ENCODE measurements at regions not wholly inside any gene's neighbourhood (a gene's known extent, or its start where the extent isn't known, plus 50 kb on each side); places are given as distances from the start of the nearest gene placed in this dataset.

DNA sequence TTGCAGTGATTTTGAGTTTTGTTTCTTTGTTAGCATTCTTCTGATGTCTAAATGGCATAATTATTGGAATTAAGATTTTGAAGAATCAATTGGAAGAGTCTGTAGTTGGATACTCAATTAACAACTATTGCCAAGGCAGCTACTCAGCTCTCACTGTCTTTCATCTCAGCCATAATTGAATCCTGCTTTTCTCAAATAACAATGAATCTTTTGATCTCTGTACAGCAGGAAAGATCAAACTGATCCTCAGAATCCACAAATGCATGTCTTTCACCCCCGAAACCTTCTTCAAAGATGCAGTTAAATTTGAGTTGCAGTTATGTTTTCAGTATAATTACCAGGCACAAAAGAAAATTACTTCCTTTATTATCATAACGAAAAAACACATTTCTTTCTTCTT lies 86.2 kb downstream of the MAD2L1 start:
- no peak overlapping the region for H2AFZ ChIP-seq (ENCODE audit: low read depth, low read length)
- no peak overlapping the region for H3K4me3 ChIP-seq (ENCODE audit: low read length)
- H3K27me3 ChIP-seq (ENCODE audit: insufficient read depth, low read depth, low read length) = no peaks in the 10 kb centered on the region
- H4K20me1 ChIP-seq (ENCODE audit: insufficient read depth) = no peaks in the 10 kb centered on the region
- no peak overlapping the region for H3K9ac ChIP-seq (ENCODE audit: low read length)
- H3F3A ChIP-seq (ENCODE audit: insufficient read depth, low read length, poor library complexity, severe bottlenecking) = no peaks in the 10 kb centered on the region
- TF ChIP-seq POLR2AphosphoS5 (IDR thresholded peaks at IDR 0.05) (no peak), RAD21 (conservative IDR thresholded peaks at IDR 0.05) (no peak), REST (IDR thresholded peaks at IDR 0.05; ENCODE audit: borderline replicate concordance) (no peak), EP300 (conservative IDR thresholded peaks at IDR 0.05; ENCODE audit: poor library complexity, severe bottlenecking) (no peak), EZH2 (IDR thresholded peaks at IDR 0.05; ENCODE audit: borderline replicate concordance, insufficient read depth, low read length, poor library complexity, severe bottlenecking) (no peak), TAF1 (IDR thresholded peaks at IDR 0.05; ENCODE audit: low read depth) (no peak)
- TF ChIP-seq, protein P1, sequence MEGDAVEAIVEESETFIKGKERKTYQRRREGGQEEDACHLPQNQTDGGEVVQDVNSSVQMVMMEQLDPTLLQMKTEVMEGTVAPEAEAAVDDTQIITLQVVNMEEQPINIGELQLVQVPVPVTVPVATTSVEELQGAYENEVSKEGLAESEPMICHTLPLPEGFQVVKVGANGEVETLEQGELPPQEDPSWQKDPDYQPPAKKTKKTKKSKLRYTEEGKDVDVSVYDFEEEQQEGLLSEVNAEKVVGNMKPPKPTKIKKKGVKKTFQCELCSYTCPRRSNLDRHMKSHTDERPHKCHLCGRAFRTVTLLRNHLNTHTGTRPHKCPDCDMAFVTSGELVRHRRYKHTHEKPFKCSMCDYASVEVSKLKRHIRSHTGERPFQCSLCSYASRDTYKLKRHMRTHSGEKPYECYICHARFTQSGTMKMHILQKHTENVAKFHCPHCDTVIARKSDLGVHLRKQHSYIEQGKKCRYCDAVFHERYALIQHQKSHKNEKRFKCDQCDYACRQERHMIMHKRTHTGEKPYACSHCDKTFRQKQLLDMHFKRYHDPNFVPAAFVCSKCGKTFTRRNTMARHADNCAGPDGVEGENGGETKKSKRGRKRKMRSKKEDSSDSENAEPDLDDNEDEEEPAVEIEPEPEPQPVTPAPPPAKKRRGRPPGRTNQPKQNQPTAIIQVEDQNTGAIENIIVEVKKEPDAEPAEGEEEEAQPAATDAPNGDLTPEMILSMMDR (IDR thresholded peaks at IDR 0.05; ENCODE audit: poor library complexity, severe bottlenecking) = no peak
- no peaks in the 10 kb centered on the region for H3K36me3 ChIP-seq (ENCODE audit: insufficient read depth, low read length)
- no peak overlapping the region for H3K4me2 ChIP-seq (ENCODE audit: low read length)
- H3K79me2 ChIP-seq (replicated peaks; ENCODE audit: insufficient read depth, low read length) = no peaks in the 10 kb centered on the region
- H3K9me2 ChIP-seq (ENCODE audit: insufficient read depth, low read length) = no peaks in the 10 kb centered on the region
- H3K27ac ChIP-seq (ENCODE audit: low read length) = no peak overlapping the region
- H3K9me3 ChIP-seq (ENCODE audit: low read length) = no peaks in the 10 kb centered on the region

DNA sequence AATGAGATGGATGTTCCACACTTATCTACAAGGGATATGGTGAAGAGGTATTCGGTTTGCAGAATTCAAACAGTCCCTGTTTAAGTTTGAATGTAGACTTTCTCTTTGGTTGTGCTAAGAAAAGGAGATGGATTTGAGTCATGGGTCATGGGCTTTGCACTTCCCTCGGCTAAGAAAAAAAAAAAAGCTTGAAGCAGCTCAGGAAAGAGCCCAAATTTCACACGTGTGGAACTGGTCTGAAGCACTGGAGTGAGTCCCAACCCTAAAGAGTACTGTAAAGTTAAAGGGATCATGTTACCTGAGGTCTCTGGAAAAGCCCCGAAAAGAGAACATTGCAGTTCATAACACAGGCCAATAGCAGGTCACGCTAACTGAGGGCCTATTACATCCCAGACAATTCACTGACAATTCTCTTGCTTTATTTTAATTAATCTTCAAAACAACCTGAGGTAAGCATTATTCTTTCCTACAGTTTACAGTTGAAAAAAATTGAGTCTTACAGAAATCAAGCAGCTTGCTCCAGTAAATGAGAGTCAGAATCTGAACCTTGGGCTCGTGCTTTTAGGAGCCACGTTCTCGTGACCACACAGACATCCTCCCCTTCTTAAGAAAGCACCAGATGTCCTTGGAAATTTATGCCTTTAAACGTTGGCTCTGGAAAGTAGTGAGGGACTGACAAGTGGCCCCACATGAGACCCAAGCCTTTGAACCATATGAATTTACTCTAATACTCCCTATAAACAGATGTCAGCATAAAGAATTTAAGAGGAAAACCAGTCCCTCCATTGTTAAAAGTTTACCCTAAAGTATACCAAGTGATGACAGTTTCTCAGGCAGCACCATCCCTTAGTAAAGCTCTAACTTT lies 89.3 kb downstream of the MAD2L1 start:
- H3K9me3 ChIP-seq (ENCODE audit: low read length) = no peaks in the 10 kb centered on the region
- no peak overlapping the region for H3K4me3 ChIP-seq (ENCODE audit: low read length)
- H3K79me2 ChIP-seq (replicated peaks; ENCODE audit: insufficient read depth, low read length) = no peaks in the 10 kb centered on the region
- H3F3A ChIP-seq (ENCODE audit: insufficient read depth, low read length, poor library complexity, severe bottlenecking) = no peaks in the 10 kb centered on the region
- H3K36me3 ChIP-seq (ENCODE audit: insufficient read depth, low read length) = no peaks in the 10 kb centered on the region
- H2AFZ ChIP-seq (ENCODE audit: low read depth, low read length) = no peak overlapping the region
- no peaks in the 10 kb centered on the region for H3K27me3 ChIP-seq (ENCODE audit: insufficient read depth, low read depth, low read length)
- H4K20me1 ChIP-seq (ENCODE audit: insufficient read depth) = no peaks in the 10 kb centered on the region
- no peak overlapping the region for H3K27ac ChIP-seq (ENCODE audit: low read length)
- no peak for TF ChIP-seq POLR2AphosphoS5 (IDR thresholded peaks at IDR 0.05)
- TF ChIP-seq MXI1 (conservative IDR thresholded peaks at IDR 0.05; ENCODE audit: poor library complexity, severe bottlenecking) = no peak
- TF ChIP-seq SMC3 (conservative IDR thresholded peaks at IDR 0.05; ENCODE audit: poor library complexity) = no peak
- no peak for TF ChIP-seq EP300 (conservative IDR thresholded peaks at IDR 0.05; ENCODE audit: poor library complexity, severe bottlenecking)
- TF ChIP-seq EZH2 (IDR thresholded peaks at IDR 0.05; ENCODE audit: borderline replicate concordance, insufficient read depth, low read length, poor library complexity, severe bottlenecking) = no peak
- TF ChIP-seq REST (IDR thresholded peaks at IDR 0.05; ENCODE audit: borderline replicate concordance) = no peak
- H3K9ac ChIP-seq (ENCODE audit: low read length) = no peak overlapping the region
- no peak overlapping the region for H3K4me2 ChIP-seq (ENCODE audit: low read length)
- no peaks in the 10 kb centered on the region for H3K9me2 ChIP-seq (ENCODE audit: insufficient read depth, low read length)

All from neural cell (in vitro differentiated cells).